HUES64 (cell line): ENCODE measurements at regions not wholly inside any gene's neighbourhood (a gene's known extent, or its start where the extent isn't known, plus 50 kb on each side); places are given as distances from the start of the nearest gene placed in this dataset.
"Not testable (repeated sequence)": the region's sequence is repeated elsewhere in the genome, so short reads cannot be mapped to it uniquely, and the experiment has no call there.

Source experiments
- H3K27ac ChIP-seq: 2 replicates; pipeline ENCODE4 v1.7.0; 2013; ENCODE audit warnings: low read depth, low read length, inconsistent platforms
- H3K27me3 ChIP-seq: 2 replicates; pipeline ENCODE4 v1.6.1; 2013; ENCODE audit warnings: mild to moderate bottlenecking, low read length; ENCODE audit not compliant: insufficient read depth
- H3K36me3 ChIP-seq: 2 replicates; pipeline ENCODE4 v1.6.1; 2013; ENCODE audit warnings: mild to moderate bottlenecking, low read length; ENCODE audit not compliant: insufficient read depth
- H3K4me1 ChIP-seq: 2 replicates; pipeline ENCODE4 v1.6.1; 2013; ENCODE audit warnings: mild to moderate bottlenecking, low read length, moderate library complexity; ENCODE audit not compliant: insufficient read depth
- H3K4me3 ChIP-seq: 2 replicates; pipeline ENCODE4 v1.5.1; 2013; ENCODE audit warnings: mild to moderate bottlenecking, low read length, moderate library complexity
- H3K9ac ChIP-seq: 2 replicates; pipeline ENCODE4 v1.6.1; 2013; ENCODE audit warnings: mild to moderate bottlenecking, low read depth, low read length
- H3K9me3 ChIP-seq: 2 replicates; pipeline ENCODE4 v1.6.1; 2013; ENCODE audit warnings: low read depth, low read length; ENCODE audit not compliant: insufficient read depth
- WGBS: fragments of 150-250, 120-280 bp; methylation state at CpG from one replicate; pipeline ENCODE4 v1.1.7; 2013; ENCODE audit warnings: missing lambda C conversion rate; 5-methylcytosine and 5-hydroxymethylcytosine counted together

DNA sequence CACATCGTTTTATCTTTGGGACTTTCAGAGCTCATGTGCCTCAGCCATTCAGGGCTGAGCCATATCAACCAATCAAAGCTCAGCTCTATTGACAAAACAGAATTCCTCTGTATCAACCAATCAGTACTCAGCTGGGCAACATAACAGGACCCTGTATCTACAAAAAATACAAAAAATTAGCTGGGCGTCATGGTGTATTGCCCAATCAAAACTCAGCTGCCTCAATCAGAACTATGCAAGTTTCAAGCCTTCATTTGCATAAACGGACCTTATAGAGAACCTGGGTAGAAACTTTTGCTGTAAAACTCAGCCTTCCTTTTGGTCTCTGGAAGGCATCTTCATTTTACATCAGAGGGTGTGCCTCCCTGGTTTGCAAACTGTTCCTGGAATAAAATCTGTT is 77.1 kb downstream of the ZNF467 start:
- H3K4me1 ChIP-seq: no peaks in the 10 kb centered on the region
- H3K27ac ChIP-seq: no peak overlapping the region
- H3K9ac ChIP-seq: no peak overlapping the region
- no peaks in the 10 kb centered on the region for H3K36me3 ChIP-seq
- H3K27me3 ChIP-seq: peaks cover 11% of the 10 kb centered on the region
- 82% methylated on average over 3 of the region's 3 CpGs for WGBS
- H3K9me3 ChIP-seq: peaks cover 12% of the 10 kb centered on the region
- no peak overlapping the region for H3K4me3 ChIP-seq

DNA sequence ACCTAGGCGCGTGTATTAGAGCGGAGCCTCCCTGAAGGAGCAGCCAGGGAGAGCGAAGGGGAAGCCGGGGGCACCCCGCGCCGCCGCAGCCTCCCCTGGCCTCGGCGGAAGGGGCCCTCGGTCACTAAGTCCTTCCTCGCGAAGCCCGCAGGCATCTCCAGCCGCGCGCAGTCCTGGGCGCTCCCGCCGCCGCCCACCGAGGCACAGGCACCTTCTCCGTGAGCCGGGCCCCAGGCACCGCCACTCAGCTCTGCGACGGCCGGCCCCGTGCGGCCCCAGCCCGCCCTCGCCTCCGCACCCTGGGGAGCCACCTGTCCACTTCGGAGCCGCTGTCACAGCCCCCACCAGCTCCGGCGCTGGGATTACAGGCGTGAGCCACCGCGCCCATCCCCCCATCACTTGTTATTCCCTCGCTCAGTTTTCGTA is 80.8 kb downstream of the ZNF467 start:
- 2% methylated on average over 43 of the region's 43 CpGs for WGBS
- peak overlapping the region; percentile 65 for H3K4me3 ChIP-seq

GRCh38 chr7:149692056-149692455 is 81.3 kb downstream of the ZNF467 start:
- Histone ChIP-seq H3K9me3 (no peaks in the 10 kb centered on the region), H3K27ac (no peak overlapping the region), H3K36me3 (no peaks in the 10 kb centered on the region), H3K4me3 (peak overlapping the region; percentile 65), H3K9ac (peak overlapping the region; percentile 47; the same call in 1 of the 2 replicates), H3K27me3 (peaks cover 11% of the 10 kb centered on the region), H3K4me1 (no peaks in the 10 kb centered on the region)
- WGBS: 88% methylated on average over 6 of the region's 9 CpGs

More for the DNA sequence above, 80.8 kb downstream of the ZNF467 start:
- no peaks in the 10 kb centered on the region for H3K36me3 ChIP-seq
- H3K9me3 ChIP-seq: no peaks in the 10 kb centered on the region
- H3K9ac ChIP-seq: peak overlapping the region; percentile 47; the same call in 1 of the 2 replicates
- H3K4me1 ChIP-seq: no peaks in the 10 kb centered on the region
- H3K27me3 ChIP-seq: peaks cover 11% of the 10 kb centered on the region
- H3K27ac ChIP-seq: no peak overlapping the region

DNA sequence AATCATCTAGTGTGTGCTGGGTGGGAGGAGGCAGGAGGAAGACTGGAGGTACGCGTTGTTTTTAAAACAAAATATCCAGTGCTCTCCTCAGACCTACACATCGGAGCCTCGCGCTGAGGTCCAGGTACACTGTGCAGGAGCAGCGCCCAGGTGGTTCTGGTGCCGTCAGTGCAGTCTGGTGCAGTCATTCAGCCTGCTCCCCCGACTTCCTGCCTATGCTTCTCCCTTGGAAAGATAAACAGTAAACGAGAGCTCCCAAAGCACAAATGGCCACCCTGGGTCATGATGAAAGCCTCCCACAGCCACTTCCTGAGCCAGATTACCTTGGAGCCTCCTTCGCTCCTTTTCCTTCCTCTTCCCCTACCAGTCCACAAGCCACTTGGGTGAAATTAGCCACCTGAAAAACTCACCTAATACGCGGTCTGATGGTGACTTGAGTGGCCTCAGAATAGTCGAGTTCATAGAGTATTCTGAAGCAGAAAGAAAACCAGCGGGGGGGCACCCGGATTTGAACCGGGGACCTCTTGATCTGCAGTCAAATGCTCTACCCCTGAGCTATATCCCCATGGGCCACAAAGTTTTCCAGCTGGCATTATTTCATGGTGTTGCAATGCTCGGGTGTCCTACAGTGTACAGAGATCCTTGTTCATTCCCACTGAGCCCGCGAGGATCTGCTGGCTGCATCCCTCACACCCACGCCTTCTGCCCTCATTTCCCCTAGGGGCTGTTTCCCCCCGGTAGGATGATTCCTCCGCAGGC is 82.5 kb downstream of the ZNF467 start:
- 49% methylated on average over 22 of the region's 22 CpGs for WGBS
- no peaks in the 10 kb centered on the region for H3K36me3 ChIP-seq
- H3K9me3 ChIP-seq: no peaks in the 10 kb centered on the region
- H3K4me3 ChIP-seq: peak overlapping the region; percentile 39
- no peak overlapping the region for H3K27ac ChIP-seq
- peaks cover 11% of the 10 kb centered on the region for H3K27me3 ChIP-seq
- peaks cover 5% of the 10 kb centered on the region for H3K4me1 ChIP-seq
- no peak overlapping the region for H3K9ac ChIP-seq

DNA sequence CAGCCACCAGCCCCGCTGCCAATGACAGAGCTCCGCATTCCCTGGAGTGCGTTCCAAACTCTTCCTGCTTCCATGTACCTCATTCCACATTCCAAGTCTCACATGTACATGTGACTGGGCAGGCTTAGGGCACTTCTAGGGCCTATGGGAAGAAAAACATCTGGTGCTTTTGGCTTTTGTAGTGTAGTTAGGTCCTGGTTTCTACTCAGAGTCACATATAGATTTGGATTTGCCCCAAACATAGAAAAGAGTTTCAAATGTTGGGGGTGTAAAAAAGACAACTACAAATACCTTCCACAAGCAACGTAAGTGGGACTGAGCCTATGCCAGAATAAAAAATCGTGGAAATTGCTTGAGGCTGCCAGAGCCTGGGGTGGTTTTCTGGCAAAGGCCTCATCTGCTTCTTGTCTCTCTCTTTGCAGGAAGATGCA is 84.1 kb downstream of the ZNF467 start:
- H3K4me3 ChIP-seq: no peak overlapping the region
- no peaks in the 10 kb centered on the region for H3K9me3 ChIP-seq
- no peak overlapping the region for H3K27ac ChIP-seq
- peaks cover 11% of the 10 kb centered on the region for H3K4me1 ChIP-seq
- peaks cover 11% of the 10 kb centered on the region for H3K27me3 ChIP-seq
- H3K9ac ChIP-seq: no peak overlapping the region
- H3K36me3 ChIP-seq: no peaks in the 10 kb centered on the region
- WGBS: 90% methylated on average over 5 of the region's 5 CpGs

GRCh38 chr7:149688836-149689235 is 84.6 kb downstream of the ZNF467 start:
- H3K27me3 ChIP-seq: peaks cover 11% of the 10 kb centered on the region
- no peaks in the 10 kb centered on the region for H3K36me3 ChIP-seq
- H3K27ac ChIP-seq: no peak overlapping the region
- H3K9ac ChIP-seq: no peak overlapping the region
- H3K4me3 ChIP-seq: no peak overlapping the region
- H3K4me1 ChIP-seq: peaks cover 16% of the 10 kb centered on the region
- H3K9me3 ChIP-seq: no peaks in the 10 kb centered on the region
- 96% methylated on average over 3 of the region's 3 CpGs for WGBS

- H3K27ac ChIP-seq, H3K36me3 ChIP-seq: not testable (repeated sequence)
- 94% methylated on average over 7 of the region's 7 CpGs for WGBS
Observed at GRCh38 chr7:149687820-149688219, 85.6 kb downstream of the ZNF467 start.

DNA sequence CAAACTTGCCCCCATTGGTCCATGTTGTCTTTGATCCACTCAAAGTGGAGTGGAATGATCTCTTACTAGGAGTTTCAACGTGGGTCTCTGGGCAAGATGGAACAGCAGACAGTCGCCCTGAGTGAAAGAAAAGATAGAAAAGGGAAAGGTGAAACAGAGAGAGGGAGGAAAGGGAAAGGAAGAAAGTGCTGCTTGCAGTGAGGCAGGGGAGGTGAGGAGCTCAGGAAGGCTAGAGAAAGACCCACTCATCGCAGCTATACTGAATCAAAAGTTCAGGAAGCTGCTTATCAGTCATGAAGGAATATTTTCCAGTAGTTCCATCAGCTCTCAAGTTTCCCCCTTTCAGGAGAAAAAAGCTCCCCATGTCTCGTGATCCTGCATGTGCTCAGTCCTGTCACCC is 86.9 kb downstream of the ZNF467 start:
- no peaks in the 10 kb centered on the region for H3K9me3 ChIP-seq
- H3K4me3 ChIP-seq: no peak overlapping the region
- H3K27ac ChIP-seq: no peak overlapping the region
- H3K36me3 ChIP-seq: no peaks in the 10 kb centered on the region
- H3K9ac ChIP-seq: no peak overlapping the region
- peaks cover 38% of the 10 kb centered on the region for H3K4me1 ChIP-seq
- WGBS: 59% methylated on average over 4 of the region's 4 CpGs
- no peaks in the 10 kb centered on the region for H3K27me3 ChIP-seq

More at GRCh38 chr7:149687820-149688219, 85.6 kb downstream of the ZNF467 start:
- not testable (repeated sequence) for H3K4me3 ChIP-seq, H3K27me3 ChIP-seq, H3K9ac ChIP-seq, H3K9me3 ChIP-seq
- peaks cover 24% of the 10 kb centered on the region for H3K4me1 ChIP-seq

- no peak overlapping the region for H3K27ac ChIP-seq
- no peaks in the 10 kb centered on the region for H3K9me3 ChIP-seq
- WGBS: 51% methylated on average over 3 of the region's 3 CpGs
- peaks cover 42% of the 10 kb centered on the region for H3K4me1 ChIP-seq
- no peak overlapping the region for H3K4me3 ChIP-seq
- no peaks in the 10 kb centered on the region for H3K36me3 ChIP-seq
- no peak overlapping the region for H3K9ac ChIP-seq
- H3K27me3 ChIP-seq: no peaks in the 10 kb centered on the region
Observed at GRCh38 chr7:149686011-149686410, 87.4 kb downstream of the ZNF467 start.

DNA sequence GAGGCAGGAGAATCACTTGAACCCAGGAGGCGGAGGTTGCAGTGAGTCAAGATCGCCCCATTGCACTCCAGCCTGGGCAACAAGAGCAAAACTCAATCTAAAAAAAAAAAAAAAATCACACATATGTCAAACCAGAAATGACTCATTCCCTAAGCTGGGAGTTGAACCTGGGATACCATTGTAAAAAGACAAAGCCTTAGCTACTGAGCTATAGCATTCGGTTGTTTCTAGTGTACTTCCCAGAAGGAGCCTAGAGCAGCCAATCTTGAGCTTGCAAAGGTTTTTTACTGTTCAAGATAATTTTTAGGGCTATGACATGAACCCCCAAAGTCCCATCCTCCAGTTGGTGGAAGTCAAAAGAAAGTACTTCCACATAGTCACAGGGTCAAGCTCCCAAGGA is 87.9 kb downstream of the ZNF467 start:
- no peaks in the 10 kb centered on the region for H3K9me3 ChIP-seq
- WGBS: 91% methylated on average over 3 of the region's 3 CpGs

GRCh38 chr7:149683898-149684297 is 89.5 kb downstream of the ZNF467 start:
- Histone ChIP-seq H3K27me3 (no peaks in the 10 kb centered on the region), H3K9ac (no peak overlapping the region), H3K4me3 (no peak overlapping the region), H3K9me3 (no peaks in the 10 kb centered on the region), H3K27ac (no peak overlapping the region), H3K4me1 (peaks cover 44% of the 10 kb centered on the region), H3K36me3 (no peaks in the 10 kb centered on the region)
- WGBS: 89% methylated on average over 1 of the region's 2 CpGs

More for the DNA sequence above, 87.9 kb downstream of the ZNF467 start:
- Histone ChIP-seq H3K4me1 (peaks cover 44% of the 10 kb centered on the region), H3K27ac (no peak overlapping the region), H3K27me3 (no peaks in the 10 kb centered on the region), H3K4me3 (no peak overlapping the region), H3K9ac (no peak overlapping the region), H3K36me3 (no peaks in the 10 kb centered on the region)
